ENCODE measurements at regions not wholly inside any gene's neighbourhood (a gene's known extent, or its start where the extent isn't known, plus 50 kb on each side); places are given as distances from the start of the nearest gene placed in this dataset.

GRCh38 chr4:181525634-181526033 lies 717.6 kb upstream of the TENM3 start:
- no peak for DNase-seq (ENCODE audit: low spot score)

- DNase-seq (ENCODE audit: low spot score): peak; percentile 76
Measured at GRCh38 chr4:181528570-181529184, 714.5 kb upstream of the TENM3 start.

GRCh38 chr4:181529537-181529936 lies 713.7 kb upstream of the TENM3 start:
- DNase-seq (ENCODE audit: low spot score): no peak

GRCh38 chr4:181536196-181536746 lies 706.9 kb upstream of the TENM3 start:
- no peak for DNase-seq (ENCODE audit: low spot score)

GRCh38 chr4:181536811-181537434 lies 706.3 kb upstream of the TENM3 start:
- no peak for DNase-seq (ENCODE audit: low spot score)

GRCh38 chr4:181538431-181538830 lies 704.8 kb upstream of the TENM3 start:
- DNase-seq (ENCODE audit: low spot score): no peak

- DNase-seq (ENCODE audit: low spot score): no peak
Measured at GRCh38 chr4:181541396-181541795, 701.8 kb upstream of the TENM3 start.

- DNase-seq (ENCODE audit: low spot score): no peak
Measured at GRCh38 chr4:181548873-181549575, 694.2 kb upstream of the TENM3 start.

GRCh38 chr4:181549576-181550188 lies 693.5 kb upstream of the TENM3 start:
- DNase-seq (ENCODE audit: low spot score): no peak

- DNase-seq (ENCODE audit: low spot score): no peak
Measured at GRCh38 chr4:181550381-181550780, 692.8 kb upstream of the TENM3 start.

- no peak for DNase-seq (ENCODE audit: low spot score)
Measured at GRCh38 chr4:181559637-181560036, 683.6 kb upstream of the TENM3 start.

GRCh38 chr4:181562399-181562798 lies 680.8 kb upstream of the TENM3 start:
- DNase-seq (ENCODE audit: low spot score): no peak

- no peak for DNase-seq (ENCODE audit: low spot score)
Measured at GRCh38 chr4:181564625-181565024, 678.6 kb upstream of the TENM3 start.

- peak; percentile 53 for DNase-seq (ENCODE audit: low spot score)
Measured at GRCh38 chr4:181566490-181566889, 676.7 kb upstream of the TENM3 start.

- peak; percentile 45 for DNase-seq (ENCODE audit: low spot score)
Measured at GRCh38 chr4:181569553-181569952, 673.6 kb upstream of the TENM3 start.

- DNase-seq (ENCODE audit: low spot score): no peak
Measured at GRCh38 chr4:181578911-181579310, 664.3 kb upstream of the TENM3 start.

GRCh38 chr4:181579486-181579885 lies 663.7 kb upstream of the TENM3 start:
- no peak for DNase-seq (ENCODE audit: low spot score)

GRCh38 chr4:181581983-181582382 lies 661.2 kb upstream of the TENM3 start:
- DNase-seq (ENCODE audit: low spot score): no peak

- no peak for DNase-seq (ENCODE audit: low spot score)
Measured at GRCh38 chr4:181582595-181582994, 660.6 kb upstream of the TENM3 start.

- no peak for DNase-seq (ENCODE audit: low spot score)
Measured at GRCh38 chr4:181588733-181589302, 654.4 kb upstream of the TENM3 start.

GRCh38 chr4:181592221-181592745 lies 650.9 kb upstream of the TENM3 start:
- DNase-seq (ENCODE audit: low spot score): no peak

- DNase-seq (ENCODE audit: low spot score): no peak
Measured at GRCh38 chr4:181593703-181594102, 649.5 kb upstream of the TENM3 start.
